ENCODE measurements at regions not wholly inside any gene's neighbourhood (a gene's known extent, or its start where the extent isn't known, plus 50 kb on each side); places are given as distances from the start of the nearest gene placed in this dataset.

DNA sequence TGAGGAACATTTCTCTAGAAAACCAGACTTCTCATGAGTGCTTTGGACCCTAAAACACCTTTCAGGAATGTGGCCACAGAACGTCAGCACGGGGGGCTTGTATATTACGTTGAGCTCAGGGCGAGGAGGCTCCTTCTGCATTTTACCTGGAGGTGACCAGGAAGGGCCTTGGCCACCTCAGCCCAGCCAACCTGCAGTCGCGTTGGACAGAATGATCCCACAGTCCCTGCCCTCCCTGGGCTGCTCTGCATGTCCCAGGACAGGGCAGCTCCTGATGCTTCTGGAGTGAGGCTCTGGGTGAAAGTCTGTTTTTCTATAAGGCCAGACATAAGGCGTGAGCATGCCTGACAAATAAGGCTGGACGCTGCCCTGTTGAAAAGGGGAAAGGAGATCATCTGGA, 121.9 kb downstream of the NDUFA10 start:
- Histone ChIP-seq H3K9me3 (no peaks in the 10 kb centered on the region), H3K4me3 (no peak overlapping the region), H3K4me1 (no peaks in the 10 kb centered on the region), H3K27ac (no peak overlapping the region), H3K36me3 (no peaks in the 10 kb centered on the region), H3K27me3 (no peaks in the 10 kb centered on the region)
- 84% methylated on average over 8 of the region's 8 CpGs; no CpG with 5 or more reads in 1 of the 2 donors for WGBS, 2 donors (ENCODE audit: low coverage in 1 of 2)
- no peak for DNase-seq
- TF ChIP-seq POLR2A (IDR thresholded peaks at IDR 0.05) = no peak
- TF ChIP-seq POLR2AphosphoS5 (IDR thresholded peaks at IDR 0.05) = no peak
- TF ChIP-seq EP300 (IDR thresholded peaks at IDR 0.05; ENCODE audit: low read depth) = no peak
- in situ Hi-C loops (cut with MboI; ENCODE audit: low pct_ligation_motif_present in 1 of 4, low pct_unique_long_range_greater_than_20kb in 1 of 4, low sequenced_read_pairs in 3 of 4) = no loop called here
- intact Hi-C loops (cut with DNase I; ENCODE audit: low total_unique reads) = no loop called here

DNA sequence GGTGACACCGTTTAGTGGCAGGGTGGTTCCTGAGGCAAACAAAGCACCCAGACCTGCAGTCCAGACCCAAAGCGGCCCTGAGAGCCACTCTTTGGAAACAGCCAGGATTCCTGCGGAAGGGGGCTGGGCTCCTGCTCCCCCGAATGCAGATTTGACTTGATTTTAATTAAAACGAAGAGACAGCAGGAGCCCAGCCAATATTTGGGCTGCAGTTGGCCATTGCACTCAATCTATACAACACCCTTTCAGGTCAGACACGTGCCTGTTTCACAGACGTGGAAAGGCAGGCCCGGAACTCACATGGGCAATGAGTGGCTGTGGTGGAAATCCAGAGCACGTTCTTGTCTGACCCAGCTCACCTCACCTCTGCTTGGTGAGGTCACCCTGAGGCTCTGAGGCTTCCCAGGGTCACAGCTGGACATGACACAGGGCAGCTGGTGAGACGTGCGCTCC, 122.4 kb downstream of the NDUFA10 start:
- no peak for DNase-seq
- Histone ChIP-seq H3K27ac (no peak overlapping the region), H3K36me3 (no peaks in the 10 kb centered on the region), H3K9me3 (no peaks in the 10 kb centered on the region), H3K27me3 (no peaks in the 10 kb centered on the region), H3K4me3 (no peak overlapping the region), H3K4me1 (no peaks in the 10 kb centered on the region)
- intact Hi-C loops (cut with DNase I; ENCODE audit: low total_unique reads) (no loop called here), in situ Hi-C loops (cut with MboI; ENCODE audit: low pct_ligation_motif_present in 1 of 4, low pct_unique_long_range_greater_than_20kb in 1 of 4, low sequenced_read_pairs in 3 of 4) (no loop called here)
- TF ChIP-seq POLR2AphosphoS5 (IDR thresholded peaks at IDR 0.05) (no peak), POLR2A (IDR thresholded peaks at IDR 0.05) (no peak), EP300 (IDR thresholded peaks at IDR 0.05; ENCODE audit: low read depth) (no peak)
- TF ChIP-seq, protein P1, sequence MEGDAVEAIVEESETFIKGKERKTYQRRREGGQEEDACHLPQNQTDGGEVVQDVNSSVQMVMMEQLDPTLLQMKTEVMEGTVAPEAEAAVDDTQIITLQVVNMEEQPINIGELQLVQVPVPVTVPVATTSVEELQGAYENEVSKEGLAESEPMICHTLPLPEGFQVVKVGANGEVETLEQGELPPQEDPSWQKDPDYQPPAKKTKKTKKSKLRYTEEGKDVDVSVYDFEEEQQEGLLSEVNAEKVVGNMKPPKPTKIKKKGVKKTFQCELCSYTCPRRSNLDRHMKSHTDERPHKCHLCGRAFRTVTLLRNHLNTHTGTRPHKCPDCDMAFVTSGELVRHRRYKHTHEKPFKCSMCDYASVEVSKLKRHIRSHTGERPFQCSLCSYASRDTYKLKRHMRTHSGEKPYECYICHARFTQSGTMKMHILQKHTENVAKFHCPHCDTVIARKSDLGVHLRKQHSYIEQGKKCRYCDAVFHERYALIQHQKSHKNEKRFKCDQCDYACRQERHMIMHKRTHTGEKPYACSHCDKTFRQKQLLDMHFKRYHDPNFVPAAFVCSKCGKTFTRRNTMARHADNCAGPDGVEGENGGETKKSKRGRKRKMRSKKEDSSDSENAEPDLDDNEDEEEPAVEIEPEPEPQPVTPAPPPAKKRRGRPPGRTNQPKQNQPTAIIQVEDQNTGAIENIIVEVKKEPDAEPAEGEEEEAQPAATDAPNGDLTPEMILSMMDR (IDR thresholded peaks at IDR 0.05) = no peak
- 61% methylated on average over 11 of the region's 11 CpGs; no CpG with 5 or more reads in 1 of the 2 donors for WGBS, 2 donors (ENCODE audit: low coverage in 1 of 2)

DNA sequence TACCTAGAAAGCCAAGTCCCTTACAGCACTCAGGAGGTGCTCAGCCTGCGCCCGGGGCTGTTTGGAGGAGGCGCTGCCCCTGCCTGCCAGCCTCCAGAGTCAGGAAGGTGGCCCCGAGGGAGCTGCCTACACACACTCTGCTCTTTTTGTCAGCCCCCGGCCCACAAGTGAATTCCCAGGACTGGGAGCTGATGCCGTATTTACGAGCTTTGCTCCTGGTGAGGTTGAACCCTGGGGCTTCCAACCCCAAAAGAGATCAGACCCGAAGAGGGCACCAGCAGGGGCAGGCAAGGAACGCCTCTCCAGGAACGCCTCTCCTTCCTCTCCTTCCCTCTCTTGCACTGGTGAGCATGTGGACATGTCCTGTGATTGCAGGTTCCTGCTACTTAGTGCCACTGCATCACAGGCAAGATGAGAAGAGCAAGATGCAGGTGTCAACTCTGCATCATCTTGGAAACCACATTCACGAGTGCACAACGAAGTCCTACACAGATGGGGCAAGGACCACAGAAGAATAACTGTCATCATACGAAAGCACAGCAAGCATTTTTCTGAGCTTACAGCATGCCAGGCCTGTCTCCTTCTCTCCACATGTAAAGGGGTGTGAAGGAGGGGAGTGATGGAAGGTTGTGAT, 126.7 kb downstream of the NDUFA10 start:
- TF ChIP-seq EP300 (IDR thresholded peaks at IDR 0.05; ENCODE audit: low read depth) (no peak), POLR2AphosphoS5 (IDR thresholded peaks at IDR 0.05) (no peak), POLR2A (IDR thresholded peaks at IDR 0.05) (no peak)
- TF ChIP-seq, protein P1 (IDR thresholded peaks at IDR 0.05) = no peak
- Histone ChIP-seq H3K36me3 (no peaks in the 10 kb centered on the region), H3K27me3 (peaks cover 5% of the 10 kb centered on the region), H3K27ac (no peak overlapping the region), H3K4me1 (no peaks in the 10 kb centered on the region), H3K4me3 (no peak overlapping the region), H3K9me3 (no peaks in the 10 kb centered on the region)
- in situ Hi-C loops (cut with MboI; ENCODE audit: low pct_ligation_motif_present in 1 of 4, low pct_unique_long_range_greater_than_20kb in 1 of 4, low sequenced_read_pairs in 3 of 4) = loop anchor here in 1 of 4 donors (25.0 kb wide), 1 partner anchor 636 kb away; no protein-coding TSS in a partner anchor
- DNase-seq = no peak
- intact Hi-C loops (cut with DNase I; ENCODE audit: low total_unique reads) = no loop called here
- WGBS, 2 donors (ENCODE audit: low coverage in 1 of 2) = 85 to 100% methylated on average over 1 to 13 of the region's 13 CpGs

DNA sequence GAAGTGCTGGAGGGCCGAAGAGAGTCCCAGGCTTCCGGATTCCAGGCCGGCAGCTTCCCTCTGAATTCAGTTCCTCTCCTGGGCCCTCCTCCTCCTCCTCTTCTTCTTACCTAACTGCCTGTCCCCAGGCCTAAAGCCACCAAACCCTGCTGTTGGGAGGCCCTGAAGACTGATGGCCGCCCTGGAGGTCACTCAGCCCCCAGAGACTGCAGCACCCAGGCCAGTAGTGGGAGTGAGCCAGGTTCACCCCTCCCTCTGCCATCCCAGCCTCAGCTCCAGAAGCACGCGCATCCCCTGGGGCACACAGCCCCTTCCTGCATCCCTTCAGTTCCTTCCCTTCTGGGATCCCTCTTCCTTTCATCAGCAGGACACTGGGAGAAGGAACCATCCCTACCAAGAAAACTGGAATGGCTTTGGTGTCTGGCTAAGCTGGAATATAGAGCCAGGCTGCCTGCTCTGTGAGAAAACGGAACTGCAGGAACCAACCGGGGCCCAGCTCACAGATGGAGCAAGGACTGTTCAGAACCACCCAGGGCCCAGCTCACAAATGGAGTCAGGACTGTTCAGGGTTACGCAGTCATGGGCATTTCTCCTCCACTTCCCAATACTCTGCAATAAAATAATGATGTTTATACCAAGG, 127.4 kb downstream of the NDUFA10 start:
- no peak overlapping the region for H3K4me3 ChIP-seq
- no peak for TF ChIP-seq POLR2AphosphoS5 (IDR thresholded peaks at IDR 0.05)
- TF ChIP-seq, protein P1 (IDR thresholded peaks at IDR 0.05) = no peak
- TF ChIP-seq EP300 (IDR thresholded peaks at IDR 0.05; ENCODE audit: low read depth) = no peak
- TF ChIP-seq POLR2A (IDR thresholded peaks at IDR 0.05) = no peak
- no peak for DNase-seq
- WGBS, 2 donors (ENCODE audit: low coverage in 1 of 2) = 86% methylated on average over 9 of the region's 9 CpGs; no CpG with 5 or more reads in 1 of the 2 donors
- in situ Hi-C loops (cut with MboI; ENCODE audit: low pct_ligation_motif_present in 1 of 4, low pct_unique_long_range_greater_than_20kb in 1 of 4, low sequenced_read_pairs in 3 of 4) = loop anchor here in 1 of 4 donors (25.0 kb wide), 1 partner anchor 635 kb away; no protein-coding TSS in a partner anchor
- intact Hi-C loops (cut with DNase I; ENCODE audit: low total_unique reads) = no loop called here
- peaks cover 5% of the 10 kb centered on the region for H3K27me3 ChIP-seq
- H3K9me3 ChIP-seq = no peaks in the 10 kb centered on the region
- no peak overlapping the region for H3K27ac ChIP-seq
- H3K36me3 ChIP-seq = no peaks in the 10 kb centered on the region
- no peaks in the 10 kb centered on the region for H3K4me1 ChIP-seq
